Fibroblast of upper back skin (primary cell): ENCODE measurements at regions not wholly inside any gene's neighbourhood (a gene's known extent, or its start where the extent isn't known, plus 50 kb on each side); places are given as distances from the start of the nearest gene placed in this dataset.

ENCODE experiments used
- DNase-seq: peaks from one replicate; pipeline ENCODE4 v3.0.0-alpha.2; 2013

GRCh38 chr13:99436686-99437416, 64.4 kb upstream of the TM9SF2 start:
- peak; percentile 82 for DNase-seq

GRCh38 chr13:99439048-99439447, 62.2 kb upstream of the TM9SF2 start:
- DNase-seq = no peak

- DNase-seq = no peak
Observed at GRCh38 chr13:99439850-99440604, 61.2 kb upstream of the TM9SF2 start.

- peak; percentile 49 for DNase-seq
Observed at GRCh38 chr13:99442273-99442895, 58.9 kb upstream of the TM9SF2 start.

- no peak for DNase-seq
Observed at GRCh38 chr13:99446242-99446641, 55.0 kb upstream of the TM9SF2 start.

GRCh38 chr13:99448546-99448945, 52.7 kb upstream of the TM9SF2 start:
- DNase-seq = no peak

- DNase-seq = no peak
Observed at GRCh38 chr13:99450416-99450815, 50.9 kb upstream of the TM9SF2 start.
